ENCODE measurements at regions not wholly inside any gene's neighbourhood (a gene's known extent, or its start where the extent isn't known, plus 50 kb on each side); places are given as distances from the start of the nearest gene placed in this dataset.

DNA sequence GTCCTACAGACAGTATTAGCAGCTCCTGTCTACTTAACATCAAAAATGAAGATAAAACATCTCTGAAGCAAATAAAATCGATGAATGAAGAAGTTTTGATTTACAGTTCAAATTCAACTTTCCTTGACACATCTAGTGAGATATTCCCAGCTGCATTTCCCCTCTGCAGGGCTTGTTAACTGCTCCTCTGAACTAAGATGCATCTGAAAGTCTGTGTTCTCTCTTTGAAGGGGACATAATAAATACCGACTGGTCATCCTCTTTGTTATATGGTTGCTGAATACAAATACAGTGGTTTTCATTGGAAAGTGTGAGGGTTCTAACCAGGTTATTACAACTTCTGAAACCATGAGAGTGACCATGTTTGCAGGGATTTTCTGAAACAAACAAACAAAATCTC lies 266.4 kb upstream of the SLC16A7 start:
- H3K4me2 ChIP-seq (ENCODE audit: low read depth, low read length), result no peak overlapping the region
- no peaks in the 10 kb centered on the region for H3K9me3 ChIP-seq (ENCODE audit: control insufficient read depth, insufficient read depth, low read length)
- TF ChIP-seq CEBPB (IDR thresholded peaks at IDR 0.05; ENCODE audit: low read depth, low read length) (no peak), CHD1 (IDR thresholded peaks at IDR 0.05; ENCODE audit: low read depth, low read length) (no peak), MXI1 (IDR thresholded peaks at IDR 0.05; ENCODE audit: borderline replicate concordance, low read depth, low read length) (no peak), POLR2A (IDR thresholded peaks at IDR 0.05; ENCODE audit: low read depth, low read length) (no peak), FOS (IDR thresholded peaks at IDR 0.05; ENCODE audit: low read depth, low read length) (no peak), BHLHE40 (IDR thresholded peaks at IDR 0.05; ENCODE audit: low read depth, low read length) (no peak), MAFK (IDR thresholded peaks at IDR 0.05; ENCODE audit: low read depth, low read length) (no peak), SMC3 (IDR thresholded peaks at IDR 0.05; ENCODE audit: low read depth, low read length) (no peak), RAD21 (IDR thresholded peaks at IDR 0.05; ENCODE audit: low read length) (no peak), ELK1 (IDR thresholded peaks at IDR 0.05; ENCODE audit: borderline replicate concordance, low read depth, low read length) (no peak), RFX5 (IDR thresholded peaks at IDR 0.05; ENCODE audit: low read depth, low read length) (no peak), NFE2L2 (IDR thresholded peaks at IDR 0.05; ENCODE audit: low read depth, low read length) (no peak), MAZ (IDR thresholded peaks at IDR 0.05; ENCODE audit: borderline replicate concordance, low read depth, low read length) (no peak), RCOR1 (IDR thresholded peaks at IDR 0.05; ENCODE audit: insufficient replicate concordance, low read length) (no peak)
- TF ChIP-seq, protein P1, sequence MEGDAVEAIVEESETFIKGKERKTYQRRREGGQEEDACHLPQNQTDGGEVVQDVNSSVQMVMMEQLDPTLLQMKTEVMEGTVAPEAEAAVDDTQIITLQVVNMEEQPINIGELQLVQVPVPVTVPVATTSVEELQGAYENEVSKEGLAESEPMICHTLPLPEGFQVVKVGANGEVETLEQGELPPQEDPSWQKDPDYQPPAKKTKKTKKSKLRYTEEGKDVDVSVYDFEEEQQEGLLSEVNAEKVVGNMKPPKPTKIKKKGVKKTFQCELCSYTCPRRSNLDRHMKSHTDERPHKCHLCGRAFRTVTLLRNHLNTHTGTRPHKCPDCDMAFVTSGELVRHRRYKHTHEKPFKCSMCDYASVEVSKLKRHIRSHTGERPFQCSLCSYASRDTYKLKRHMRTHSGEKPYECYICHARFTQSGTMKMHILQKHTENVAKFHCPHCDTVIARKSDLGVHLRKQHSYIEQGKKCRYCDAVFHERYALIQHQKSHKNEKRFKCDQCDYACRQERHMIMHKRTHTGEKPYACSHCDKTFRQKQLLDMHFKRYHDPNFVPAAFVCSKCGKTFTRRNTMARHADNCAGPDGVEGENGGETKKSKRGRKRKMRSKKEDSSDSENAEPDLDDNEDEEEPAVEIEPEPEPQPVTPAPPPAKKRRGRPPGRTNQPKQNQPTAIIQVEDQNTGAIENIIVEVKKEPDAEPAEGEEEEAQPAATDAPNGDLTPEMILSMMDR (conservative IDR thresholded peaks at IDR 0.05; ENCODE audit: low read depth, low read length), result no peak
- TF ChIP-seq, protein P2, sequence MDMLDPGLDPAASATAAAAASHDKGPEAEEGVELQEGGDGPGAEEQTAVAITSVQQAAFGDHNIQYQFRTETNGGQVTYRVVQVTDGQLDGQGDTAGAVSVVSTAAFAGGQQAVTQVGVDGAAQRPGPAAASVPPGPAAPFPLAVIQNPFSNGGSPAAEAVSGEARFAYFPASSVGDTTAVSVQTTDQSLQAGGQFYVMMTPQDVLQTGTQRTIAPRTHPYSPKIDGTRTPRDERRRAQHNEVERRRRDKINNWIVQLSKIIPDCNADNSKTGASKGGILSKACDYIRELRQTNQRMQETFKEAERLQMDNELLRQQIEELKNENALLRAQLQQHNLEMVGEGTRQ (IDR thresholded peaks at IDR 0.05; ENCODE audit: low read depth, low read length), result no peak
- no peak overlapping the region for H2BK120ac ChIP-seq (ENCODE audit: low read depth, low read length)
- no peak overlapping the region for H2AK9ac ChIP-seq (replicated peaks; ENCODE audit: low read depth, low read length, poor library complexity)
- dilution Hi-C loops (cut with HindIII; ENCODE audit: low sequenced_read_pairs, unreplicated experiment) (no loop called here), in situ Hi-C loops (cut with MboI; ENCODE audit: low sequenced_read_pairs) (no loop called here), intact Hi-C loops (cut with micrococcal nuclease) (no loop called here)
- DNase-seq (no peak), ATAC-seq (ENCODE audit: low read depth) (no peak)
- no peaks in the 10 kb centered on the region for H3K27me3 ChIP-seq (ENCODE audit: control insufficient read depth, insufficient read depth, low read length)
- H3K9me1 ChIP-seq (ENCODE audit: insufficient read depth, low read length), result no peaks in the 10 kb centered on the region
- H3K4me1 ChIP-seq (ENCODE audit: control insufficient read depth, insufficient read depth, low read length), result no peaks in the 10 kb centered on the region
- ChIA-PET POLR2A (ENCODE audit: unreplicated experiment) (no interaction called here), CTCF (no interaction called here)
- H3K36me3 ChIP-seq (ENCODE audit: control insufficient read depth, insufficient read depth, low read length), result no peaks in the 10 kb centered on the region
- no peak overlapping the region for H3K18ac ChIP-seq (ENCODE audit: low read depth, low read length)
- H3K27ac ChIP-seq (ENCODE audit: insufficient read depth, low read length), result no peak overlapping the region
- H3K23ac ChIP-seq (ENCODE audit: low read depth, low read length), result no peak overlapping the region
- no peak overlapping the region for H4K91ac ChIP-seq (ENCODE audit: insufficient read depth, low read depth, low read length)
- no peak overlapping the region for H2AFZ ChIP-seq (replicated peaks; ENCODE audit: low read length, poor library complexity)
- no peak overlapping the region for H3K4me3 ChIP-seq (ENCODE audit: insufficient read depth, low read depth, low read length)
- H3K56ac ChIP-seq (ENCODE audit: extremely low read depth, insufficient read depth, low read length), result no peak overlapping the region
- no peak overlapping the region for H3K4ac ChIP-seq (ENCODE audit: low read depth, low read length)
- no peaks in the 10 kb centered on the region for H4K20me1 ChIP-seq (ENCODE audit: insufficient read depth, low read length)
- no peak overlapping the region for H2AK5ac ChIP-seq (ENCODE audit: low read depth, low read length)
- no peak overlapping the region for H2BK20ac ChIP-seq (ENCODE audit: low read depth, low read length)
- H3K79me1 ChIP-seq (ENCODE audit: low read depth in 1 of 2, low read length in 2 of 2), result no peaks in the 10 kb centered on the region
- no peak overlapping the region for H3K9ac ChIP-seq (ENCODE audit: low read depth, low read length)
- no peak overlapping the region for H2BK15ac ChIP-seq (ENCODE audit: low read depth, low read length)
- H3K14ac ChIP-seq (replicated peaks; ENCODE audit: low read depth, low read length), result no peak overlapping the region
- no TSS peak for BruUV-seq (replicated peaks)
- no peak overlapping the region for H4K8ac ChIP-seq (ENCODE audit: low read depth in 2 of 2, low read length in 2 of 2)
- no peak overlapping the region for H2BK5ac ChIP-seq (ENCODE audit: low read depth, low read length, poor library complexity, severe bottlenecking)
- no peak overlapping the region for H4K5ac ChIP-seq (ENCODE audit: low read depth, low read length)
- WGBS, 2 experiments (ENCODE audit: extremely low coverage in 2 of 2, insufficient read length in 1 of 2), result no CpG with 5 or more reads among the region's 2 CpGs

Measured in IMR-90 (cell line).